Neural cell (in vitro differentiated cells): ENCODE measurements at regions not wholly inside any gene's neighbourhood (a gene's known extent, or its start where the extent isn't known, plus 50 kb on each side); places are given as distances from the start of the nearest gene placed in this dataset.

Experiments
- CTCF ChIP-seq: fragments of 450-650 bp; IDR thresholded peaks from 2 replicates; pipeline ENCODE4 v1.5.1; 2014; ENCODE audit warnings: antibody characterized with exemption, mild to moderate bottlenecking, moderate library complexity; ENCODE audit not compliant: poor library complexity, severe bottlenecking
- EZH2 ChIP-seq: fragments of 200-600, 300-800 bp; shearing (Covaris generic), sonication (generic); IDR thresholded peaks from 2 replicates; pipeline ENCODE4 v1.6.1; 2014; ENCODE audit warnings: antibody characterized with exemption, low read length, borderline replicate concordance, mild to moderate bottlenecking; ENCODE audit not compliant: insufficient read depth, poor library complexity, severe bottlenecking
- MXI1 ChIP-seq: fragments of 450-650 bp; conservative IDR thresholded peaks from 2 replicates; pipeline ENCODE4 v1.6.1; 2014; ENCODE audit warnings: antibody characterized with exemption, mild to moderate bottlenecking; ENCODE audit not compliant: poor library complexity, severe bottlenecking
- POLR2AphosphoS5 ChIP-seq: IDR thresholded peaks from 2 replicates; pipeline ENCODE4 v1.6.1; 2012
- RAD21 ChIP-seq: fragments of 450-650 bp; conservative IDR thresholded peaks from 2 replicates; pipeline ENCODE4 v1.6.1; 2014; ENCODE audit warnings: antibody characterized with exemption, mild to moderate bottlenecking, moderate library complexity
- SMC3 ChIP-seq: fragments of 450-650 bp; conservative IDR thresholded peaks from 2 replicates; pipeline ENCODE4 v1.6.1; 2014; ENCODE audit warnings: antibody characterized with exemption, mild to moderate bottlenecking, moderate library complexity; ENCODE audit not compliant: poor library complexity
- TAF1 ChIP-seq: IDR thresholded peaks from 2 replicates; pipeline ENCODE4 v1.6.1; 2012; ENCODE audit warnings: low read depth

DNA sequence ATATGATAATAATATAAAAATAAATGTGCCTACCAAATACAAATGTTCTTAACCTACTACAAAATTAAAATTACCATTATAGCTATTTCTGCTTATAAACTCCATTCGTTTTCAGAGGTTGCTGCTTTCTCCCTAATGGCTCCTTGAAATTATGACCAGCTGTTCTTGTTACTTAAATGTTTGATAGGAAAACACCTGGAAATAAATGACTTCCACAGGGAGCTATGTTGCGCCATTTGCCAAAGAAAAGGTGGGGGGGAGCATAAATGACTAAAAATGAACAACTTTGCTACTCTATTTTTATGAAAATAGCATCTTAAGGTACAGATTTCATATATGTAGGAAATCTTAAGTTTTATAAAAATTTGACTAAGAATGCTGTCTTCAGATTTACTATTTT is 157.5 kb upstream of the MON1B start:
- TF ChIP-seq CTCF (no peak), SMC3 (no peak), TAF1 (no peak), MXI1 (no peak), RAD21 (no peak), POLR2AphosphoS5 (no peak), EZH2 (no peak)
